ENCODE measurements at regions not wholly inside any gene's neighbourhood (a gene's known extent, or its start where the extent isn't known, plus 50 kb on each side); places are given as distances from the start of the nearest gene placed in this dataset.

DNA sequence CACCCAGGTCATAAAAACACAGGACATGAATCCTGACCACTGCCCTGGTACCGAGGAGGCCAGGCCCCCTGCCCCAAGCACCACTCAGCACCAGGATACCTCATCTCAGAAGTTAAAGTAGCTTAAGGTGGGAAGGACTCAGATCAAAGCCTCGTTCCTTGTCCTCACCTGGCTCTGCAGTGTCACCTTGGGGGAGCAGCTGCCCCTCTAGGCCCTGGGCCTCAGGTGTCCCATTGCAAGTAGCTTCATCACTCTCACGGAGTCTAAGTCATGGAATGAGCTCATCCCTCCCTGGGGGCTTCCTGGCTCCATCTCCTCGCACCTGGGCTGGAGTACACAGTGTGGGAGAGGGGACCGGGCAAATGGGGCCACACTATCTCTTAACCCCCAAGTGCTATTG, 148.0 kb downstream of the TPRA1 start:
- TF ChIP-seq, protein P1, sequence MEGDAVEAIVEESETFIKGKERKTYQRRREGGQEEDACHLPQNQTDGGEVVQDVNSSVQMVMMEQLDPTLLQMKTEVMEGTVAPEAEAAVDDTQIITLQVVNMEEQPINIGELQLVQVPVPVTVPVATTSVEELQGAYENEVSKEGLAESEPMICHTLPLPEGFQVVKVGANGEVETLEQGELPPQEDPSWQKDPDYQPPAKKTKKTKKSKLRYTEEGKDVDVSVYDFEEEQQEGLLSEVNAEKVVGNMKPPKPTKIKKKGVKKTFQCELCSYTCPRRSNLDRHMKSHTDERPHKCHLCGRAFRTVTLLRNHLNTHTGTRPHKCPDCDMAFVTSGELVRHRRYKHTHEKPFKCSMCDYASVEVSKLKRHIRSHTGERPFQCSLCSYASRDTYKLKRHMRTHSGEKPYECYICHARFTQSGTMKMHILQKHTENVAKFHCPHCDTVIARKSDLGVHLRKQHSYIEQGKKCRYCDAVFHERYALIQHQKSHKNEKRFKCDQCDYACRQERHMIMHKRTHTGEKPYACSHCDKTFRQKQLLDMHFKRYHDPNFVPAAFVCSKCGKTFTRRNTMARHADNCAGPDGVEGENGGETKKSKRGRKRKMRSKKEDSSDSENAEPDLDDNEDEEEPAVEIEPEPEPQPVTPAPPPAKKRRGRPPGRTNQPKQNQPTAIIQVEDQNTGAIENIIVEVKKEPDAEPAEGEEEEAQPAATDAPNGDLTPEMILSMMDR (IDR thresholded peaks at IDR 0.05; ENCODE audit: insufficient read depth, low read depth, low read length), result no peak
- TF ChIP-seq EZH2 (IDR thresholded peaks at IDR 0.05; ENCODE audit: insufficient read depth, low read length), result no peak
